ENCODE measurements at regions not wholly inside any gene's neighbourhood (a gene's known extent, or its start where the extent isn't known, plus 50 kb on each side); places are given as distances from the start of the nearest gene placed in this dataset.
"Not testable (repeated sequence)": the region's sequence is repeated elsewhere in the genome, so short reads cannot be mapped to it uniquely, and the experiment has no call there.

GRCh38 chr6:81601918-81602317 is 150.6 kb downstream of the TENT5A start:
- Histone ChIP-seq H3K36me3 (replicated peaks; ENCODE audit: low read depth, low read length) (no peaks in the 10 kb centered on the region), H3K4me3 (ENCODE audit: low read length) (no peak overlapping the region), H2AFZ (ENCODE audit: low read depth, low read length) (no peak overlapping the region), H3K9me3 (ENCODE audit: insufficient read depth, low read length) (no peaks in the 10 kb centered on the region), H3K4me1 (ENCODE audit: low read length) (no peaks in the 10 kb centered on the region), H3K27me3 (ENCODE audit: low read depth, low read length) (no peaks in the 10 kb centered on the region), H3K4me2 (ENCODE audit: low read length) (no peak overlapping the region), H4K20me1 (ENCODE audit: insufficient read depth, low read length) (no peaks in the 10 kb centered on the region), H3K27ac (ENCODE audit: low read length) (no peak overlapping the region), H3K9ac (ENCODE audit: low read length) (no peak overlapping the region), H3K79me2 (ENCODE audit: low read length) (no peaks in the 10 kb centered on the region)
- no peak for TF ChIP-seq EZH2phosphoT487 (IDR thresholded peaks at IDR 0.05; ENCODE audit: low read depth)

GRCh38 chr6:81600488-81600887 is 152.0 kb downstream of the TENT5A start:
- H2AFZ ChIP-seq (ENCODE audit: low read depth, low read length); H3K9me3 ChIP-seq (ENCODE audit: insufficient read depth, low read length): not testable (repeated sequence)

GRCh38 chr6:81594501-81594900 is 158.0 kb downstream of the TENT5A start:
- H2AFZ ChIP-seq (ENCODE audit: low read depth, low read length) = no peak overlapping the region
- H3K27me3 ChIP-seq (ENCODE audit: low read depth, low read length) = no peaks in the 10 kb centered on the region
- H3K4me1 ChIP-seq (ENCODE audit: low read length) = no peaks in the 10 kb centered on the region
- no peak overlapping the region for H3K27ac ChIP-seq (ENCODE audit: low read length)
- H3K79me2 ChIP-seq (ENCODE audit: low read length) = no peaks in the 10 kb centered on the region
- no peaks in the 10 kb centered on the region for H3K36me3 ChIP-seq (replicated peaks; ENCODE audit: low read depth, low read length)
- no peak overlapping the region for H3K4me2 ChIP-seq (ENCODE audit: low read length)
- no peaks in the 10 kb centered on the region for H4K20me1 ChIP-seq (ENCODE audit: insufficient read depth, low read length)
- H3K9me3 ChIP-seq (ENCODE audit: insufficient read depth, low read length) = no peaks in the 10 kb centered on the region
- no peak for TF ChIP-seq EZH2phosphoT487 (IDR thresholded peaks at IDR 0.05; ENCODE audit: low read depth)
- H3K9ac ChIP-seq (ENCODE audit: low read length) = no peak overlapping the region
- no peak overlapping the region for H3K4me3 ChIP-seq (ENCODE audit: low read length)

More at GRCh38 chr6:81600488-81600887, 152.0 kb downstream of the TENT5A start:
- H3K4me3 ChIP-seq (ENCODE audit: low read length); H3K9ac ChIP-seq (ENCODE audit: low read length); H3K27me3 ChIP-seq (ENCODE audit: low read depth, low read length); H3K36me3 ChIP-seq (replicated peaks; ENCODE audit: low read depth, low read length); H4K20me1 ChIP-seq (ENCODE audit: insufficient read depth, low read length); H3K4me1 ChIP-seq (ENCODE audit: low read length); H3K79me2 ChIP-seq (ENCODE audit: low read length); H3K4me2 ChIP-seq (ENCODE audit: low read length); H3K27ac ChIP-seq (ENCODE audit: low read length): not testable (repeated sequence)

GRCh38 chr6:81590314-81590691 is 162.2 kb downstream of the TENT5A start:
- H3K27me3 ChIP-seq (ENCODE audit: low read depth, low read length) = no peaks in the 10 kb centered on the region
- H4K20me1 ChIP-seq (ENCODE audit: insufficient read depth, low read length) = no peaks in the 10 kb centered on the region
- TF ChIP-seq CTCF (IDR thresholded peaks at IDR 0.05; ENCODE audit: low read depth, low read length) (no peak), EZH2phosphoT487 (IDR thresholded peaks at IDR 0.05; ENCODE audit: low read depth) (no peak)

GRCh38 chr6:81589465-81590313 is 162.8 kb downstream of the TENT5A start:
- Histone ChIP-seq H2AFZ (ENCODE audit: low read depth, low read length) (no peak overlapping the region), H3K4me2 (ENCODE audit: low read length) (no peak overlapping the region), H3K36me3 (replicated peaks; ENCODE audit: low read depth, low read length) (no peaks in the 10 kb centered on the region), H3K27me3 (ENCODE audit: low read depth, low read length) (no peaks in the 10 kb centered on the region), H3K4me3 (ENCODE audit: low read length) (no peak overlapping the region), H4K20me1 (ENCODE audit: insufficient read depth, low read length) (no peaks in the 10 kb centered on the region), H3K9me3 (ENCODE audit: insufficient read depth, low read length) (no peaks in the 10 kb centered on the region), H3K4me1 (ENCODE audit: low read length) (no peaks in the 10 kb centered on the region), H3K79me2 (ENCODE audit: low read length) (no peaks in the 10 kb centered on the region), H3K9ac (ENCODE audit: low read length) (no peak overlapping the region), H3K27ac (ENCODE audit: low read length) (no peak overlapping the region)
- no peak for TF ChIP-seq EZH2phosphoT487 (IDR thresholded peaks at IDR 0.05; ENCODE audit: low read depth)
- no peak for TF ChIP-seq CTCF (IDR thresholded peaks at IDR 0.05; ENCODE audit: low read depth, low read length)

More at GRCh38 chr6:81590314-81590691, 162.2 kb downstream of the TENT5A start:
- Histone ChIP-seq H3K9ac (ENCODE audit: low read length) (no peak overlapping the region), H3K9me3 (ENCODE audit: insufficient read depth, low read length) (no peaks in the 10 kb centered on the region), H3K79me2 (ENCODE audit: low read length) (no peaks in the 10 kb centered on the region), H3K4me3 (ENCODE audit: low read length) (no peak overlapping the region), H3K36me3 (replicated peaks; ENCODE audit: low read depth, low read length) (no peaks in the 10 kb centered on the region), H3K4me2 (ENCODE audit: low read length) (no peak overlapping the region), H3K27ac (ENCODE audit: low read length) (no peak overlapping the region), H2AFZ (ENCODE audit: low read depth, low read length) (no peak overlapping the region), H3K4me1 (ENCODE audit: low read length) (no peaks in the 10 kb centered on the region)

- H3K4me1 ChIP-seq (ENCODE audit: low read length); H3K9me3 ChIP-seq (ENCODE audit: insufficient read depth, low read length); H3K79me2 ChIP-seq (ENCODE audit: low read length); H4K20me1 ChIP-seq (ENCODE audit: insufficient read depth, low read length); H3K4me3 ChIP-seq (ENCODE audit: low read length); H3K36me3 ChIP-seq (replicated peaks; ENCODE audit: low read depth, low read length); H2AFZ ChIP-seq (ENCODE audit: low read depth, low read length); H3K27me3 ChIP-seq (ENCODE audit: low read depth, low read length); H3K4me2 ChIP-seq (ENCODE audit: low read length); H3K27ac ChIP-seq (ENCODE audit: low read length); H3K9ac ChIP-seq (ENCODE audit: low read length): not testable (repeated sequence)
Measured at GRCh38 chr6:81585686-81586085, 166.8 kb downstream of the TENT5A start.

GRCh38 chr6:81584156-81584555 is 168.3 kb downstream of the TENT5A start:
- not testable (repeated sequence) for H3K27ac ChIP-seq (ENCODE audit: low read length); H2AFZ ChIP-seq (ENCODE audit: low read depth, low read length); H3K36me3 ChIP-seq (replicated peaks; ENCODE audit: low read depth, low read length); H3K27me3 ChIP-seq (ENCODE audit: low read depth, low read length); H4K20me1 ChIP-seq (ENCODE audit: insufficient read depth, low read length); H3K9me3 ChIP-seq (ENCODE audit: insufficient read depth, low read length); H3K4me2 ChIP-seq (ENCODE audit: low read length); H3K9ac ChIP-seq (ENCODE audit: low read length); H3K4me1 ChIP-seq (ENCODE audit: low read length); H3K4me3 ChIP-seq (ENCODE audit: low read length); H3K79me2 ChIP-seq (ENCODE audit: low read length)
